ENCODE measurements at regions not wholly inside any gene's neighbourhood (a gene's known extent, or its start where the extent isn't known, plus 50 kb on each side); places are given as distances from the start of the nearest gene placed in this dataset.
"Not testable (repeated sequence)": the region's sequence is repeated elsewhere in the genome, so short reads cannot be mapped to it uniquely, and the experiment has no call there.

GRCh38 chr13:97875218-97875617 lies 78.3 kb upstream of the IPO5 start:
- DNase-seq (ENCODE audit: low read depth, low spot score), result no peak

GRCh38 chr13:97875911-97876310 lies 77.6 kb upstream of the IPO5 start:
- no peak for DNase-seq (ENCODE audit: low read depth, low spot score)

GRCh38 chr13:97878431-97879375 lies 74.8 kb upstream of the IPO5 start:
- DNase-seq (ENCODE audit: low read depth, low spot score), result no peak

- no peak for DNase-seq (ENCODE audit: low read depth, low spot score)
Observed at GRCh38 chr13:97879646-97880310, 73.7 kb upstream of the IPO5 start.

- no peak for DNase-seq (ENCODE audit: low read depth, low spot score)
Observed at GRCh38 chr13:97880311-97880675, 73.2 kb upstream of the IPO5 start.

GRCh38 chr13:97881556-97881955 lies 71.9 kb upstream of the IPO5 start:
- DNase-seq (ENCODE audit: low read depth, low spot score), result no peak

- no peak for DNase-seq (ENCODE audit: low read depth, low spot score)
Observed at GRCh38 chr13:97883396-97883795, 70.1 kb upstream of the IPO5 start.

- no peak for DNase-seq (ENCODE audit: low read depth, low spot score)
Observed at GRCh38 chr13:97884707-97885468, 68.6 kb upstream of the IPO5 start.

GRCh38 chr13:97885641-97886040 lies 67.8 kb upstream of the IPO5 start:
- DNase-seq (ENCODE audit: low read depth, low spot score), result no peak

GRCh38 chr13:97889803-97890202 lies 63.7 kb upstream of the IPO5 start:
- no peak for DNase-seq (ENCODE audit: low read depth, low spot score)

- DNase-seq (ENCODE audit: low read depth, low spot score), result no peak
Observed at GRCh38 chr13:97890573-97890972, 62.9 kb upstream of the IPO5 start.

GRCh38 chr13:97891964-97892363 lies 61.5 kb upstream of the IPO5 start:
- DNase-seq (ENCODE audit: low read depth, low spot score), result not testable (repeated sequence)

- no peak for DNase-seq (ENCODE audit: low read depth, low spot score)
Observed at GRCh38 chr13:97892717-97893116, 60.8 kb upstream of the IPO5 start.

GRCh38 chr13:97895383-97895782 lies 58.1 kb upstream of the IPO5 start:
- no peak for DNase-seq (ENCODE audit: low read depth, low spot score)

GRCh38 chr13:97896446-97896845 lies 57.0 kb upstream of the IPO5 start:
- DNase-seq (ENCODE audit: low read depth, low spot score), result no peak

- DNase-seq (ENCODE audit: low read depth, low spot score), result no peak
Observed at GRCh38 chr13:97901716-97902115, 51.8 kb upstream of the IPO5 start.

Data from iPS DF 19.7 (cell line).